PFSK-1 (cell line): ENCODE measurements at regions not wholly inside any gene's neighbourhood (a gene's known extent, or its start where the extent isn't known, plus 50 kb on each side); places are given as distances from the start of the nearest gene placed in this dataset.

Experiments used
- FOXP2 ChIP-seq: optimal IDR thresholded peaks from 2 replicates; pipeline ENCODE3; 2011; ENCODE audit warnings: borderline replicate concordance, control low read depth, inconsistent platforms; ENCODE audit not compliant: insufficient read depth; ENCODE audit errors: extremely low read length, extremely low read depth
- POLR2AphosphoS5 ChIP-seq: IDR thresholded peaks from 2 replicates; pipeline ENCODE4 v1.6.1; 2012; ENCODE audit warnings: low read depth, mild to moderate bottlenecking, control low read depth, low read length, moderate library complexity
- SIN3A ChIP-seq: IDR thresholded peaks from 2 replicates; pipeline ENCODE4 v1.6.1; 2012; ENCODE audit warnings: mild to moderate bottlenecking, low read length, moderate library complexity, borderline replicate concordance; ENCODE audit not compliant: insufficient read depth
- TAF1 ChIP-seq: IDR thresholded peaks from 2 replicates; pipeline ENCODE4 v1.6.1; 2012; ENCODE audit warnings: low read length, control low read depth, borderline replicate concordance; ENCODE audit not compliant: insufficient read depth

DNA sequence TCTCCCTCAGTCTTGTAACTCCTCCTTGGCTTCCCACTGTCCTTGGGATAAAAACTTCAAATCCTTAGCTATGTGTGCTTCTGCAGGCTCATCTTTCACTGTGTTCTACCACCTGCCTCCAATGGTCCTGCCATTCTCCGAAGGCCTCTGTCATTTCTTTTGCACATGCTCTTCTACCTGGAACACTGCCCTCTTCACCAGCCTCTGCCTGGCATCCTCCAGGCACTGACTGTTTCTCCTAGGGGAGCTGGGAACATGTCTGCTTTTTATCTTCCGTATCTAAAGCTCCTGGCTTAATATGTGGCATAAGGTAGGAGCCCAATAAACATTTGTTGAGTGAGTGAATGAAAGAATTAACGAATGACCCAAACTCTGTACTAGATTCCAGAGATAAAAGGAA, 603.3 kb upstream of the TMEM132C start:
- no peak for TF ChIP-seq SIN3A
- no peak for TF ChIP-seq POLR2AphosphoS5
- TF ChIP-seq TAF1: no peak
- TF ChIP-seq FOXP2: no peak
